Heart right ventricle (tissue), 16 donors: ENCODE measurements at regions not wholly inside any gene's neighbourhood (a gene's known extent, or its start where the extent isn't known, plus 50 kb on each side); places are given as distances from the start of the nearest gene placed in this dataset.

Experiments
- ATAC-seq, 8 donors: fragments of 200-7000 bp; cut with Tn5 transposase; one replicate each; pipeline ENCODE4 v1.9.1; 2020; ENCODE audit warnings: mild to moderate bottlenecking in 8 of 8, moderate library complexity in 8 of 8, moderate number of reproducible peaks in 1 of 8
- DNase-seq, 2 donors: peaks; one replicate each; pipeline ENCODE4 v3.0.0-alpha.2; 2020
- H3K27ac ChIP-seq, 10 donors: fragments of 200-600 bp; sonication (generic) in 2 of 10; one replicate each; pipeline versions ENCODE4 v1.5.0 to v1.8.0; 2020 to 2022; ENCODE audit warnings: mild to moderate bottlenecking in 3 of 10
- H3K27me3 ChIP-seq, 7 donors: fragments of 200-600 bp; one replicate each; pipeline ENCODE4 v1.8.0; 2021 to 2022; ENCODE audit warnings: mild to moderate bottlenecking in 2 of 7
- H3K36me3 ChIP-seq, 9 donors: fragments of 200-600 bp; sonication (generic) in 1 of 9; one replicate each; pipeline versions ENCODE4 v1.5.0 to v1.8.0; 2020 to 2022; ENCODE audit warnings: mild to moderate bottlenecking in 2 of 9
- H3K4me1 ChIP-seq, 9 donors: fragments of 200-600 bp; sonication (generic) in 1 of 9; one replicate each; pipeline versions ENCODE4 v1.5.0 to v1.8.0; 2020 to 2022; ENCODE audit warnings: mild to moderate bottlenecking in 4 of 9
- H3K4me3 ChIP-seq, 10 donors: fragments of 200-600 bp; sonication (generic) in 2 of 10; one replicate each; pipeline versions ENCODE4 v1.5.0 to v1.8.0; 2020 to 2022; ENCODE audit warnings: mild to moderate bottlenecking in 7 of 10, moderate library complexity in 2 of 10
- H3K9me3 ChIP-seq, 11 donors: fragments of 200-600 bp in 10 of 11; sonication (generic) in 2 of 11; one replicate each; pipeline versions ENCODE4 v1.5.0 to v1.8.0; 2013 to 2022; ENCODE audit warnings: mild to moderate bottlenecking in 2 of 11, control low read depth in 1 of 11, moderate library complexity in 1 of 11
- CTCF ChIP-seq, 9 donors: fragments of 200-600 bp; sonication (generic) in 2 of 9; IDR thresholded peaks; one replicate each; pipeline versions ENCODE4 v1.5.0 to v1.8.0; 2021 to 2022; ENCODE audit warnings: antibody characterized with exemption in 9 of 9, mild to moderate bottlenecking in 5 of 9, moderate library complexity in 1 of 9
- WGBS, 2 donors: extraction: QIAGEN DNeasy Blood & Tissue Kit; methylation state at CpG; one replicate each; pipeline ENCODE4 v1.1.7; 2013; ENCODE audit warnings: inconsistent platforms in 1 of 2; 5-methylcytosine and 5-hydroxymethylcytosine counted together
- intact Hi-C, 10 donors: fragments of 100-400 bp; cut with DNase I; formaldehyde crosslinking; loops; one replicate each; pipeline versions ENCODE4 v1.11.1 to v1.14.2; 2022
- donor health status: Arrhythmogenic right ventricular cardiomyopathy.
- donor health status: ischemic (EF 13 %, LVEDD 7.1; RV severe dilation, severe dysfunction).
- donor health status: healthy with polysubstance abuse.
- donor health status: DM: no; HTN: yes; CAD: no.
- donor health status: DM: no; HTN: no; CAD: no.
- donor health status: ischemic (EF 25% LVEDD 6.9; RV normal size, moderate dysfunction).
- donor health status: ischemic (EF 25% LVEDD 5.7; RV mildly dilated, moderate dysfunction).
- donor health status: healthy.
- donor health status: DM: yes; HTN: yes; CAD: no.
- donor health status: Ischemic cardiomyopathy.
- donor health status: ischemic (EF 35%, LVEDD 5.7; RV mildly dilated, moderate dysfunction).
- donor health status: nonischemic (EF 11% LVEDD 7.7; RV severe dilation, severe dysfunction).
- donor health status: DM: yes; HTN: yes; CAD: no.
- donor health status: PGD.
- donor health status: ischemic (EF 29% LVEDD 5.4; RV normal size, mild dysfunction).
- donor health status: nonischemic (EF 23%, LVEDD 6.1; RV moderate dilation, normal function).

GRCh38 chr14:61632807-61633206 is 62.5 kb upstream of the HIF1A start:
- no peak for ATAC-seq
- intact Hi-C loops: no loop called here
- Histone ChIP-seq H3K4me1 (peaks cover 0 to 14% (median 0%) of the 10 kb centered on the region in 9 donors), H3K27ac (no peak overlapping the region), H3K9me3 (no peaks in the 10 kb centered on the region), H3K27me3 (no peaks in the 10 kb centered on the region), H3K4me3 (no peak overlapping the region), H3K36me3 (no peaks in the 10 kb centered on the region)
- TF ChIP-seq CTCF (IDR thresholded peaks at IDR 0.05): no peak
- no peak for DNase-seq
- 91 to 92% methylated on average over 1 of the region's 1 CpG for WGBS, 2 donors

- H3K27ac ChIP-seq: peak overlapping the region in 1 of 10 donors; percentile 21
- ATAC-seq: no peak
- peaks cover 0 to 14% (median 4%) of the 10 kb centered on the region in 9 donors for H3K4me1 ChIP-seq
- H3K36me3 ChIP-seq: no peaks in the 10 kb centered on the region
- 95 to 97% methylated on average over 1 of the region's 1 CpG for WGBS, 2 donors
- no peaks in the 10 kb centered on the region for H3K9me3 ChIP-seq
- no peak for TF ChIP-seq CTCF (IDR thresholded peaks at IDR 0.05)
- H3K4me3 ChIP-seq: no peak overlapping the region
- H3K27me3 ChIP-seq: no peaks in the 10 kb centered on the region
- no peak for DNase-seq
- intact Hi-C loops: no loop called here
Measured at GRCh38 chr14:61636291-61636690, 59.0 kb upstream of the HIF1A start.

- peaks cover 0 to 14% (median 4%) of the 10 kb centered on the region in 9 donors for H3K4me1 ChIP-seq
- H3K27me3 ChIP-seq: no peaks in the 10 kb centered on the region
- intact Hi-C loops: no loop called here
- H3K9me3 ChIP-seq: no peaks in the 10 kb centered on the region
- ATAC-seq (no peak), DNase-seq (no peak)
- TF ChIP-seq CTCF (IDR thresholded peaks at IDR 0.05): no peak
- no peaks in the 10 kb centered on the region for H3K36me3 ChIP-seq
- H3K4me3 ChIP-seq: no peak overlapping the region
- H3K27ac ChIP-seq: no peak overlapping the region
- 91 to 94% methylated on average over 3 of the region's 3 CpGs for WGBS, 2 donors
Measured at GRCh38 chr14:61636779-61637178, 58.5 kb upstream of the HIF1A start.

GRCh38 chr14:61638595-61639387 is 56.5 kb upstream of the HIF1A start:
- Histone ChIP-seq H3K27ac (no peak overlapping the region), H3K4me1 (peaks cover 0 to 16% (median 4%) of the 10 kb centered on the region in 9 donors), H3K9me3 (no peaks in the 10 kb centered on the region), H3K27me3 (no peaks in the 10 kb centered on the region), H3K36me3 (no peaks in the 10 kb centered on the region), H3K4me3 (no peak overlapping the region)
- TF ChIP-seq CTCF (IDR thresholded peaks at IDR 0.05): no peak
- WGBS, 2 donors: 96% methylated on average over 12 of the region's 12 CpGs
- no peak for DNase-seq
- no peak for ATAC-seq
- intact Hi-C loops: no loop called here
